ENCODE measurements at regions not wholly inside any gene's neighbourhood (a gene's known extent, or its start where the extent isn't known, plus 50 kb on each side); places are given as distances from the start of the nearest gene placed in this dataset.
"Not testable (repeated sequence)": the region's sequence is repeated elsewhere in the genome, so short reads cannot be mapped to it uniquely, and the experiment has no call there.

DNA sequence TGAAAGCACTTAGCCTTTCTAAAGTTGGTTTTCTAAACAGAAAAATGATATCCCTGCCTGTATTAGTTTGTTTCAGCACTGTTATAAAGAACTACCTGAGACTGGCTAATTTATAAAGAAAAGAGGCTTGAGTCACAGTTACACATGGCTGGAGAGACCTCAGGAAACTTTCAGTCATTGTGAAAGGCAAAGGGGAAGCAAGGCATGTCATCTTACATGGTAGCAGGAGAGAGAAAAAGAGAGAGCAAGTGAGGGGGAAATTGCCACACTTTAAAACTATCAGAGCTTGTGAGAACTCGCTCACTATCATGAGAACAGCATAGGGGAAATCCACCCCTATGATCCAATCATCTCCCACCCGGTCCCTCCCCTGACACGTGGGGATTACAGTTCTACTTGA lies 64.9 kb downstream of the FAM170A start:
- no peak overlapping the region for H3K27ac Mint-ChIP-seq
- no peak for DNase-seq
- no peak overlapping the region for H3K4me3 Mint-ChIP-seq
- no peaks in the 10 kb centered on the region; the same call in 1 of the 2 replicates for H3K36me3 Mint-ChIP-seq (ENCODE audit: low read depth)
- H3K27me3 Mint-ChIP-seq (ENCODE audit: insufficient read depth) = no peaks in the 10 kb centered on the region
- TF ChIP-seq, protein P1, sequence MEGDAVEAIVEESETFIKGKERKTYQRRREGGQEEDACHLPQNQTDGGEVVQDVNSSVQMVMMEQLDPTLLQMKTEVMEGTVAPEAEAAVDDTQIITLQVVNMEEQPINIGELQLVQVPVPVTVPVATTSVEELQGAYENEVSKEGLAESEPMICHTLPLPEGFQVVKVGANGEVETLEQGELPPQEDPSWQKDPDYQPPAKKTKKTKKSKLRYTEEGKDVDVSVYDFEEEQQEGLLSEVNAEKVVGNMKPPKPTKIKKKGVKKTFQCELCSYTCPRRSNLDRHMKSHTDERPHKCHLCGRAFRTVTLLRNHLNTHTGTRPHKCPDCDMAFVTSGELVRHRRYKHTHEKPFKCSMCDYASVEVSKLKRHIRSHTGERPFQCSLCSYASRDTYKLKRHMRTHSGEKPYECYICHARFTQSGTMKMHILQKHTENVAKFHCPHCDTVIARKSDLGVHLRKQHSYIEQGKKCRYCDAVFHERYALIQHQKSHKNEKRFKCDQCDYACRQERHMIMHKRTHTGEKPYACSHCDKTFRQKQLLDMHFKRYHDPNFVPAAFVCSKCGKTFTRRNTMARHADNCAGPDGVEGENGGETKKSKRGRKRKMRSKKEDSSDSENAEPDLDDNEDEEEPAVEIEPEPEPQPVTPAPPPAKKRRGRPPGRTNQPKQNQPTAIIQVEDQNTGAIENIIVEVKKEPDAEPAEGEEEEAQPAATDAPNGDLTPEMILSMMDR (IDR thresholded peaks at IDR 0.05) = no peak
- H3K9me3 Mint-ChIP-seq = peaks cover 21% of the 10 kb centered on the region
- no peaks in the 10 kb centered on the region for H3K4me1 Mint-ChIP-seq (ENCODE audit: low read depth)

DNA sequence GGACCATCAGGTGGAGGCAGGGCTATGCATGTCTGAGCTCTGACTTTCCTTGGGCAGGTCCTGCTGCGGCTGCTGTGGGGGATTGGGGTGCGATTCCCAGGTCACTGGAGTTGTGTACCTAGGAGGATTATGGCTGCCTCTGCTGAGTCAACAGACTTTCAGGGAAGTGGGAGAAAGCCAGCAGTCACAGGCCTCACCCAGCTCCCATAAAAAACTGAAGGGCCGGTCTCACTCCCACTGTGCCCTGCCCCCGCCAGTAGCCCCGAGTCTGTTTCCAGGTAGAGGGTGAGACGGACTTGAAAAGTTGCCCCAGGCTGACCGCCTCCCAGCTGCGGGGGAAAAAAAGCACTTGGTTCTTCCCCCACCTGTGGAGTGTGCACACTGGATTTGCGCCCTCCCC lies 76.7 kb downstream of the FAM170A start:
- H3K9me3 Mint-ChIP-seq = peaks cover 50% of the 10 kb centered on the region
- no peak overlapping the region for H3K27ac Mint-ChIP-seq
- H3K27me3 Mint-ChIP-seq (ENCODE audit: insufficient read depth) = no peaks in the 10 kb centered on the region
- TF ChIP-seq, protein P1 (IDR thresholded peaks at IDR 0.05) = no peak
- no peaks in the 10 kb centered on the region for H3K4me1 Mint-ChIP-seq (ENCODE audit: low read depth)
- no peak overlapping the region for H3K4me3 Mint-ChIP-seq
- DNase-seq = no peak
- H3K36me3 Mint-ChIP-seq (ENCODE audit: low read depth) = 0 out of 2 replicates have a peak, but pooled peaks cover 7% of the 10 kb centered on the region

DNA sequence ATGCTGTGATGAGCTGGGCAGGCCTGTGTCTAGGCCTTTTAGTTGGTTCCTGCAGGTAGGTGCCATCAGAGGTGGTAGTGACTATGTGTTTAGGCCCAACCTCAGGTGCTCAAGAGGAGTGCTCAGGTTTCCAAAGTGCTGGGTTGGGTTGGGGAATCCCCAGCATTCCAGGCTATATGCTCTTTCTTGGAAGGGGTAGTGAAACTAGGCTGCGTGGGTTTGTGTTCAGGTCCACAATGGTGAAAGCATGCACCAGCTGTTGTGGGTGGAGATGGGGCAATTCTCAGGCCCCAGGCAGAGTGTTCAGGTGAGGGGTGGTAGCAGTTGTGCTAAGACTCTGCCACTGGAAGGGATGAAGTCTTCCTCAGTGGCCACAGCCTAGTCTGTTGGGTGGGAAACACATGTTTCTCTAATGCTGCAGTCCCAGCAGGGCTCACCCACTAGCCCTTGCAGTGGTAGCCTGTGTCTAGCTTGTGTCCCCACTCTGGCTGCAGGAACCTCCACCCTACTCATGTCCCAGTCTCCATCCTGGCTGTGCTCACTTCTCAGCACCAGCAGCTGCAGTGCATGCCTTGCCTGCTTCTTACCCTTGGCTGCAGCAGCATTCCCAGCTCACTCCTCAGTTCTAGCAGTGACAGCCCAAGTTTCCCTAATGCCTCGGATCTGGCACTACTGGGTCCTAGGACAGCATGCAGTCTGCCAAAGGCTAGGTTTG lies 78.9 kb downstream of the FAM170A start:
- Mint-ChIP-seq H3K27ac (no peak overlapping the region), H3K4me3 (no peak overlapping the region), H3K9me3 (peaks cover 39% of the 10 kb centered on the region), H3K4me1 (ENCODE audit: low read depth) (no peaks in the 10 kb centered on the region), H3K27me3 (ENCODE audit: insufficient read depth) (no peaks in the 10 kb centered on the region), H3K36me3 (ENCODE audit: low read depth) (0 out of 2 replicates have a peak, but pooled peaks cover 7% of the 10 kb centered on the region)
- TF ChIP-seq, protein P1 (IDR thresholded peaks at IDR 0.05) = no peak
- no peak for DNase-seq

DNA sequence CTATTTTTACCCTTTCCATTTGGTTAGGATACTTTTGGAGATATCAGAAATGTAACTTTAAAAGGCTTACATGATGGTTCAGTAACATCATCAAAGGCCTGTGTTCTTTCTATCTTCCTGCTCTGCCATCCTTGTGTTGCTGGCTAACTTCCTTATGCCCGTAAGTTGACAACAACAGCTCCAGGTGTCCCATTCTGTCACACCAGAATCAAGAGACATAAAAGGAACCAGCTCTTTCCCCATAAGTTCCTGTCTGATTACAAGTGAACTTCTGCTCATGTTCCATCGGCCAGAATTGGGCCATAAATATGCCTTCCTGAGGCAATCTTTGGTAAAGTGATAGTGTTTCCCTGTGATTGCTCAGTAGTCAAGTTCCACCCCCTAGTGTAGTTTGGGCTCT lies 92.4 kb downstream of the FAM170A start:
- H3K36me3 Mint-ChIP-seq (ENCODE audit: low read depth) = no peaks in the 10 kb centered on the region
- H3K27ac Mint-ChIP-seq = no peak overlapping the region
- no peaks in the 10 kb centered on the region for H3K4me1 Mint-ChIP-seq (ENCODE audit: low read depth)
- no peak for DNase-seq
- peaks cover 45% of the 10 kb centered on the region for H3K9me3 Mint-ChIP-seq
- TF ChIP-seq, protein P1 (IDR thresholded peaks at IDR 0.05) = no peak
- no peaks in the 10 kb centered on the region for H3K27me3 Mint-ChIP-seq (ENCODE audit: insufficient read depth)
- H3K4me3 Mint-ChIP-seq = no peak overlapping the region

DNA sequence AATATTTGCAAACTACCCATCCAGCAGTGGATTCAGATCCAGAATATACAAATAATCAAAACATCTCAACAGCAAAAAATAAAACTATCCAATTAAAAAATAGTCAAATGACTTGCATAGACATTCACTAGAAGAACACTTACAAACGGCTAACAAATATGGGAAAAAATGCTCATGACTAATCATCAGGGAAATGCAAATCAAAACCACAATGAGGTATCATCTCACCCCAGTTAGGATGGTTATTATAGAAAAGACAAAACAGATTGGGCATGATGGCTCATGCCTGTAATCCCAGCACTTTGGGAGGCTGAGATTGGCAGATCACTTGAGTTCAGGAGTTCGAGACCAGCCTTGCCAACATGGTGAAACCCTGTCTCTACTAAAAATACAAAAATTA lies 95.9 kb downstream of the FAM170A start:
- H3K4me1 Mint-ChIP-seq (ENCODE audit: low read depth); H3K27me3 Mint-ChIP-seq (ENCODE audit: insufficient read depth); H3K27ac Mint-ChIP-seq; H3K4me3 Mint-ChIP-seq; H3K36me3 Mint-ChIP-seq (ENCODE audit: low read depth); DNase-seq: not testable (repeated sequence)
- peaks cover 41% of the 10 kb centered on the region for H3K9me3 Mint-ChIP-seq

DNA sequence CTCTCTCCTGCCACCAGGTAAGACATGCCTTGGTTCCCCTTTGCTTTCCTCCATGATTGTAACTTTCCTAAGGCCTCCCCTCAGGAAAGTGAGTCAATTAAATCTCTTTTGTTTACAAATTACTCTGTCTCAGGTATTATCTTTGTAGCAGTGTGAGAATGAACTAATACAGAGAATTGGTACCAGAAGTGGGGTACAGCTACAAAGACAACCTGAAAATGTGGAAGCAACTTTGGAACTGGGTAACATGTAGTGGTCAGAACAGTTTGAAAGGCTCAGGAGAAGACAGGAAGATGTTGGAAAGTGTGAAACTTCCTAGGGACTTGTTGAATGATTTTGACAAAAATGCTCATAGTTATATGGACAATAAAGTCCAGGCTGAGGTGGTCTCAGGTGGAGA lies 97.2 kb downstream of the FAM170A start:
- peaks cover 41% of the 10 kb centered on the region for H3K9me3 Mint-ChIP-seq
- DNase-seq = no peak
- no peaks in the 10 kb centered on the region for H3K27me3 Mint-ChIP-seq (ENCODE audit: insufficient read depth)
- no peak overlapping the region for H3K27ac Mint-ChIP-seq
- TF ChIP-seq, protein P1 (IDR thresholded peaks at IDR 0.05) = no peak
- no peaks in the 10 kb centered on the region for H3K36me3 Mint-ChIP-seq (ENCODE audit: low read depth)
- H3K4me3 Mint-ChIP-seq = no peak overlapping the region
- H3K4me1 Mint-ChIP-seq (ENCODE audit: low read depth) = no peaks in the 10 kb centered on the region
